IPS-18c (cell line): ENCODE measurements at regions not wholly inside any gene's neighbourhood (a gene's known extent, or its start where the extent isn't known, plus 50 kb on each side); places are given as distances from the start of the nearest gene placed in this dataset.

ENCODE experiments used
- H3K4me3 ChIP-seq: 2 replicates; pipeline ENCODE4 v1.7.0; 2013; ENCODE audit warnings: low read depth, mild to moderate bottlenecking, low read length, moderate library complexity; ENCODE audit not compliant: insufficient read depth
- H3K9me3 ChIP-seq: one replicate; pipeline ENCODE4 v1.6.1; 2013; ENCODE audit warnings: mild to moderate bottlenecking, low read length, moderate library complexity; ENCODE audit not compliant: control insufficient read depth, insufficient read depth

GRCh38 chr16:85309656-85310587 lies 197.7 kb upstream of the CIBAR2 start:
- H3K4me3 ChIP-seq = no peak overlapping the region
- H3K9me3 ChIP-seq = no peaks in the 10 kb centered on the region

- H3K4me3 ChIP-seq = no peak overlapping the region
Measured at GRCh38 chr16:85310868-85311585, 198.8 kb upstream of the CIBAR2 start.

DNA sequence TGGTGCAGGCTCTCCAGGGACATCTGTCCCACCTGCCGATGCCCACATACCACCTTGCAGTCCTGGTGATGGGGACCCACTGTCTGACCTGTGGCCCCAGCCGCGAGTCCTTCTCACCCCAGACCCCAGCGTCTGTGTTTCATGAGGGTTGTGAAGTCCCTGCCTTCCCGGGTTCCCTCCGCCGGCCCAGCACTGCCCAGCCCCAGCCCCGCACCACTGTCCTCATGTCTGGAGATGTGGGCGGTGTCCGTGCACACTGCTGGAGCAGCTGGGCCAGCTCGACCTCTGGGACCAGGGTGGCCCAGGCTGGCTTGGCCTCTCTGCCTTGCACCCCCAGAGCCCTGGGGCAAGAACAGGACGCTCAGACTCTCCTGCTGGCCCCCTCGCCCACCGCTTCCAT lies 199.5 kb upstream of the CIBAR2 start:
- Histone ChIP-seq H3K4me3 (no peak overlapping the region), H3K9me3 (no peaks in the 10 kb centered on the region)

More at GRCh38 chr16:85310868-85311585, 198.8 kb upstream of the CIBAR2 start:
- H3K9me3 ChIP-seq = no peaks in the 10 kb centered on the region

DNA sequence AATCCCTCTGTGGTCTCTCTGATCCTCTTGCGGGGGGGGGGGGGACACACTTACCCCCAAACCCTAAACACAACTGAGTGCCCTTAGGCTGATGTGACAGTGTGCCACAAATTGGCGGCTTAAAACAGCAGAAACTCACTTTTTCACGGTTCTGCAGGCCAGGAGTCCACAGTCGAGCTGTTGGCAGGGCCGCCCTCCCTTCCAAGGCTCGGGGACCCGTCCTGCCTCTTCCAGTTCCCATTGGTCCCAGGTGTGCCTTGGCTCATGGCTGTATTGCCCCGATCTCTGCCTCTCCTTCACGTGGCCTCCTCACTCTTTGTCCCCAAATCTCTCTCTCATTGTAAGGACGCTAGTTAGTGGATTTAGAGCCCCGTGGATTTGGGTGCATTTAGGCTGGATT lies 199.9 kb upstream of the CIBAR2 start:
- no peaks in the 10 kb centered on the region for H3K9me3 ChIP-seq
- H3K4me3 ChIP-seq = no peak overlapping the region

DNA sequence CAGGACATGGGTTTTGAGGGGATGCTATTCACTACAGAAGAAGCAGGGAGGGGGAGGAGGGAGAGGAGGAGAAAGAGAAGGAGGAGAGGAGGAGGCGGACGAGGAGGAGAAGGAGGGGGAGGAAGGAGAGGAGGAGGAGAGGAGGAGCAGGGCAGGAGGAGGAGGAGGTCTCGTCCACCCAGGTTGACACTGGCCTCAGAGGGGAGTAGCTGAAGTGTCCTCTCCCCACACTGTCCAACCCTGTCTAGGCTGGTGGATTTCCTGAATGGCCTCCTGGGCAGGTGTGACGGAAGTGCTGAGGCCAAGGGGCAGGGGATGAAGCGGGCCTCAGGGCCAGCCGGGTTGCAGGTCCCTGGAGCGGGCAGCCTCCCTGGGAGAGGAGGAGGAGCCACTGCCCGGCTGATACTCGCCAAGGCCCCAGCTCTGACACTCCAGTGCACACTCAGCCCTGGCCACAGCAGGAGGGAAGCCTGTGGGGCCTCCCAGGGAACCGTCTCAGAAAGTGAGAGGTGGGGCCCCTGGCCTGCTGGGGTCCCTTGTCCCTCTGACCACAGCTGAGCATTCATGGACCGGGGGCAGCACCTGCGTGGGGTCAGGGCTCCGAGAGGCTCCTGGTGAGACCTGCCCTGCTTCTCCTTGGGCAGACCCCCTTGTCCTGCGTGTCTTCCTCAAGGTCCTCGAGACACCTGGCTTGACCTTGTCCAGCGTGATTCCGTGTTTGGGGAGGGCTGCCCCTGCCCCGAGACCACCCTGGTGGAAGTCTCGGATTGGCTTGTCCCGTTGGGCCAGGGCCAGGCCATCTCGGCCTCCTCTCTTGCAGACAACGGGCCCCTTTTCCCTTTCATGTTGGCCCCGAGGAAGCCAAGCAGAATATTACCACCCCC lies 200.6 kb upstream of the CIBAR2 start:
- no peaks in the 10 kb centered on the region for H3K9me3 ChIP-seq
- no peak overlapping the region for H3K4me3 ChIP-seq

DNA sequence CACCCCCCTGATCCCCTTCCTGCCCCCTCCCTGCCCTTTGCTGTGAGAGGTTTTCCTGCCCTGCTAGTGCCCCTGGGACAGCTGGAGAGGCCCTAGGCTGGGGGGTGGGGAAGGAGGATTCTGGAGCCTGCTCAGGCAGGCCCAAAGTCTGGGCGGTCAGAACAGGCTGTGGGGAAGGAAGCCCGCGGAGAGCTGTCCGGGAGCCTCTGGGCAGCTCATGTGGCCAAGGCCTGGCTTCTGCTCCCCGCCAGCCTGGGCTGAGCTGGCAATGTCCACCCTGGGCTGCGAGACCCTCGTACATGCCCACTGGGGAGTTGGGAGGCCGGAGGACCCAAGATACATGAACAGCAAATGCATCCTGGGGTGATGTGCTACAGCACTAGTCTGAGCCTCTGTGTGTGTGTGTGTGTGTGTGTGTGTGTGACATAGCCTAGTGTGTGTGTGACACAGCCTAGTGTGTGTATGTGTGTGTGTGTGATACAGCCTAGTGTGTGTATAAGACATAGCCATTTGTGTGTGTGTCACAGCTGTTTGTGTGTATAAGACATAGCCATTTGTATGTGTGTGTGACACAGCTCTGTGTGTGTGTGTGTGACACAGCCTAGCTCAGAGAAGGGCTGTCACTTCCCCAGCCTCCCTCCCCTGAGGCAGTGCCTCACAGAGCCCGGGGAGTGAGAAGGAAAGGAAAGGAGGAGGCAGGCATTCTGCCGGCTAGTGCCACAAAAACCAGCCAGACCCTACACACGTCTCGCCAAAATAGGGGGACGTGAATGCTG lies 201.4 kb upstream of the CIBAR2 start:
- H3K4me3 ChIP-seq = no peak overlapping the region

GRCh38 chr16:85314512-85314971 lies 202.3 kb upstream of the CIBAR2 start:
- Histone ChIP-seq H3K4me3 (no peak overlapping the region), H3K9me3 (no peaks in the 10 kb centered on the region)

More for the DNA sequence above, 201.4 kb upstream of the CIBAR2 start:
- H3K9me3 ChIP-seq = no peaks in the 10 kb centered on the region

DNA sequence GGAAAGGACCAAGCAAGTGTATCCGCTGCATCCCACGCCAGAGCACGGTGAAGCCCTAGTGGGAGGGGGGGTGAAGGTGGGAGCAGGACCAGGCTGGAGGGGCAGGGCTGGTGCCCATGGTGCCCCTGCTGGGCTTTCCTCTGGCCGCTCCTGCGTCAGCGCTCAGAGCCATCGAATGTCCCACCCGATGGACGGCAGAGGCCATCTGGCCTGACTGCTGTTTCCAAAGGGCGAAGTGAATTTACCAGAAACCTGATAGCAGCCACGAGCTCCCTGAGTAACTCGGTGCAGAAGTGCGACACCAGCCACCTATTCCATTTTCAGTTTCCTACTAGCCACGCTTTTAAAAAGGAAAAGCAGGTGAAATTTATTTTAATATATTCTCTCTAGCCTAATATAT lies 203.6 kb upstream of the CIBAR2 start:
- Histone ChIP-seq H3K9me3 (no peaks in the 10 kb centered on the region), H3K4me3 (no peak overlapping the region)

GRCh38 chr16:85316321-85316919 lies 204.1 kb upstream of the CIBAR2 start:
- H3K9me3 ChIP-seq = no peaks in the 10 kb centered on the region
- H3K4me3 ChIP-seq = no peak overlapping the region

GRCh38 chr16:85316944-85317343 lies 204.7 kb upstream of the CIBAR2 start:
- H3K9me3 ChIP-seq = no peaks in the 10 kb centered on the region
- no peak overlapping the region for H3K4me3 ChIP-seq

- no peak overlapping the region for H3K4me3 ChIP-seq
- no peaks in the 10 kb centered on the region for H3K9me3 ChIP-seq
Measured at GRCh38 chr16:85317704-85318103, 205.4 kb upstream of the CIBAR2 start.

DNA sequence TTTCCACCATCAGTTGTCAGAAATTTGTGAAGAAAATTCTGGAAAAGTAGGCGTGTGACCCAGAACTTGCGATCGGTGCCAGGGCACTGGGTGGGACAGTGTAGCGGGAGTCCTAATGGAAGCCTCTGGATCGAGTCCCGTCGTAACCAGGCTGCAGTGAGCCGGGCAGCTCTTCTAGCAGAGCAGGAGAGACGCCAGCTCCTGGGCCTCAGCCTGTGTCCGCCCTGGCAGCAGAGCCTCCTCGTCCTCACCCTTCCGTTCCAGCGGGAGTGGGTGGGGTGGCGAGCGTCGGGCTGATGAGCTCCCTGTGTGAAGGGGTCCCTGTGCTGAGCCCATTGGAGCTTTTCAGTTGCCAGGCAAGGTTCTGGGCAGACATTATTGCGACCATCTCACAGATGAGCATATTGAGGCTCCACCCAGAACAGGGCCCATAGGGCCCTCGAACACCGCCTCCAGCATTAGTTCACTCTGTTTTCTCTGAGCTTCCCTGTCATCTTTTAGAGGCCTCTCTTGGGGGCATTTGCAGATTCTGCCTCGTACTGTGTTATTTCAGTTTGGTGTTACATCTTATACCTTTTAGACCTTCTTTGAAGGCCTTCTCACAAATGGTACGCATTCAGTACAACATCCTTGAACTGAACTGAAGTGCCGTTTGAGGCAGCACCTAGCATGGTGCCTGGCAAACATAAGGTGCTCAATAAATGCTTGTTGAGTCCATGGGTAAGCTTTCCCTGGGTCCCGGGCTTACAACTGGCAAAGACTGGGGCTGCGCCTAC lies 207.1 kb upstream of the CIBAR2 start:
- no peak overlapping the region for H3K4me3 ChIP-seq

DNA sequence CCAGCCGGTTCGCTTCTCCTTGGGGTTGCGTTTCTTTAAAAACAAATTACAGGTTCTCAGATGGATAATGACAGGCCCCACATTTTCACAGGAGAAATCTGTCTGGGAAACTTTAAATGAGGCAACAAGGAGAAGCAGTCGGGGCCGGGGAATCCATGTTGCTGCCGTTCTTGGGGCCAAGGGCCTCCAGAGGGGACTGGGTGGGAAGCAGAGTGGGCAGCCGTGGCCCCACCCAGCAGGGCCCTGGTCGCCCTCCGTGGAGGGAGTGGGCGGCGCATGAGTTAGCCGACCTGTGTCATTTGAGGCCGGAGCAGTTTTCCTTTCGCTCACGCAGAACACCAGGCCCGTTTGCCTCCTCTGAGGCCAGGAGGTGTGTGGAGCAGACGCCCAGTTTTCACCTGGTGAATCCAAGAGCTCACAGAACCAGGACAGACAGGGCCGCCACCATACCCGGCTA lies 207.7 kb upstream of the CIBAR2 start:
- Histone ChIP-seq H3K4me3 (no peak overlapping the region), H3K9me3 (peaks cover 2% of the 10 kb centered on the region)

More for the DNA sequence above, 207.1 kb upstream of the CIBAR2 start:
- peaks cover 2% of the 10 kb centered on the region for H3K9me3 ChIP-seq

- H3K9me3 ChIP-seq = peaks cover 2% of the 10 kb centered on the region
- no peak overlapping the region for H3K4me3 ChIP-seq
Measured at GRCh38 chr16:85320677-85321385, 208.6 kb upstream of the CIBAR2 start.
